ENCODE measurements at regions not wholly inside any gene's neighbourhood (a gene's known extent, or its start where the extent isn't known, plus 50 kb on each side); places are given as distances from the start of the nearest gene placed in this dataset.

DNA sequence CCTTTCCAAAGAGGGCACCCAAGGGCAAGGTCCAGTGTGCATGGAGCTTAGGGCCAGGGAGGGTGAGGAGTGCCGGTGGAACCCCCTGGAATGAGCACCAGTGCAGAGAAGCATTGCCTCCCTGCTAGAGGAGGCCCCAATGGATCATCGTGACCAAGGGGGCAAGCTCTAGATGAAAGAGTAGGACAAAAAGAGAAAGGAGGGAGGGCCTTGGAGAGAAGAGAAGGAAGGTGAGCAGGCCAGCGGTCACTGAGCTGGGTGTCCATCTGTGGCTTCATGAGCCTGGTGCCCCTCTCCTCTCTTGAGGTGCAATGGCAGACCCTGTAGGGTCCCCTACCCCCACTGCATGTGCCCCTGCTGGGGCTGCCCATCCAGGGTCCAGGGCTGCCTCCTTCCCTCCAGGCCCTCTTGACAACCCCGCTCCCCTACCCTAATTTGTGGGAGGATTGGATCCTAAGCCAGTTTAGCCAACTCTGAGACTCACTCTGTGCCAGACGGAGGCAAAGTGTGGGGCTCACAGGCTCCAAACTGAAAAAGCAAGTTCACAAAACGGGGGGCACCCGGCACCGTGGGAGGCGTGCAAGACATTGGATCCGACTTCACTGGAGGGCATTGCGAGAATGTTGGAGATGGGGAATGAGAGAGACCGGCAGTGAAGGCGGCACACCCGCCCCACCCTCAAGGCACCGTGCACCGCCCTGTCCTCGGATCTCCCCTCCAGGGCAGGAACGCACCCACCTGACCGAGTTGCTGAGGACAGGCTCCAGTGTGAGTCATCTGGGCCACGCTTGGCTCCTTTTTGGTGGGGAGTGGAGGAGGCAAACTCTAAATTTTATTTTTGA, 207.5 kb downstream of the KIF26A start:
- no peak for TF ChIP-seq TAF1 (IDR thresholded peaks at IDR 0.05; ENCODE audit: borderline replicate concordance, low read depth, low read length)
- TF ChIP-seq SIN3A (IDR thresholded peaks at IDR 0.05; ENCODE audit: borderline replicate concordance, low read depth, low read length), result no peak
- no peak for TF ChIP-seq RFX5 (IDR thresholded peaks at IDR 0.05; ENCODE audit: low read length)
- TF ChIP-seq, protein P1, sequence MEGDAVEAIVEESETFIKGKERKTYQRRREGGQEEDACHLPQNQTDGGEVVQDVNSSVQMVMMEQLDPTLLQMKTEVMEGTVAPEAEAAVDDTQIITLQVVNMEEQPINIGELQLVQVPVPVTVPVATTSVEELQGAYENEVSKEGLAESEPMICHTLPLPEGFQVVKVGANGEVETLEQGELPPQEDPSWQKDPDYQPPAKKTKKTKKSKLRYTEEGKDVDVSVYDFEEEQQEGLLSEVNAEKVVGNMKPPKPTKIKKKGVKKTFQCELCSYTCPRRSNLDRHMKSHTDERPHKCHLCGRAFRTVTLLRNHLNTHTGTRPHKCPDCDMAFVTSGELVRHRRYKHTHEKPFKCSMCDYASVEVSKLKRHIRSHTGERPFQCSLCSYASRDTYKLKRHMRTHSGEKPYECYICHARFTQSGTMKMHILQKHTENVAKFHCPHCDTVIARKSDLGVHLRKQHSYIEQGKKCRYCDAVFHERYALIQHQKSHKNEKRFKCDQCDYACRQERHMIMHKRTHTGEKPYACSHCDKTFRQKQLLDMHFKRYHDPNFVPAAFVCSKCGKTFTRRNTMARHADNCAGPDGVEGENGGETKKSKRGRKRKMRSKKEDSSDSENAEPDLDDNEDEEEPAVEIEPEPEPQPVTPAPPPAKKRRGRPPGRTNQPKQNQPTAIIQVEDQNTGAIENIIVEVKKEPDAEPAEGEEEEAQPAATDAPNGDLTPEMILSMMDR (IDR thresholded peaks at IDR 0.05), result no peak

Data from SK-N-SH (cell line).